K562 (cell line): ENCODE measurements at regions not wholly inside any gene's neighbourhood (a gene's known extent, or its start where the extent isn't known, plus 50 kb on each side); places are given as distances from the start of the nearest gene placed in this dataset.

ENCODE experiments used
- ATAC-seq: fragments of 200-7000 bp; cut with Tn5 transposase; 3 replicates; pipeline ENCODE4 v1.9.1; 2020; ENCODE audit warnings: moderate library complexity
- BruUV-seq: library from RNA; stranded (reverse); fragments of 400-500 nt; replicated peaks from 2 replicates; lab custom pipeline; 2021; lab: Mats Ljungman, UMichigan
- CTCF ChIA-PET: fragments of 300-600 bp; formaldehyde crosslinking; extraction: SDS; loops from one replicate; lab custom pipeline; 2021; ENCODE audit warnings: low intra/inter-chr PET ratio; lab: Yijun Ruan, JAX
- POLR2A ChIA-PET: fragments of 300-600, 350-650 bp; sonication (Branson Sonifier 250); formaldehyde crosslinking; extraction: SDS; loops from one replicate; lab custom pipeline; 2021; ENCODE audit warnings: antibody characterized with exemption, inconsistent platforms; lab: Yijun Ruan, JAX
- DNase-seq, 4 experiments: peaks; one replicate each; pipeline versions ENCODE4 v3.0.0 to v3.0.0-alpha.2; 2011 to 2018; ENCODE audit warnings: low spot score in 3 of 4, mixed read lengths in 3 of 4; ENCODE audit errors: extremely low read depth in 1 of 4
- FAIRE-seq: peaks from 2 replicates; lab custom pipeline; 2011; peaks lifted over from hg19 to GRCh38; lab: Jason Lieb, UNC
- H2AFZ ChIP-seq: 2 replicates; pipeline ENCODE4 v1.6.0; 2011; ENCODE audit warnings: low read depth, low read length, control low read depth, inconsistent platforms
- H3K27ac ChIP-seq: fragments of 200-600 bp; 3 replicates; pipeline ENCODE4 v1.8.0; 2011; ENCODE audit warnings: low read depth, mild to moderate bottlenecking, control low read depth, inconsistent platforms, low read length, moderate library complexity, mixed read lengths; ENCODE audit errors: extremely low read depth
- H3K27me3 ChIP-seq, 2 experiments: fragments of 300-600 bp in 1 of 2; 2 replicates in 1 of 2; 3 replicates in 1 of 2; pipeline versions ENCODE4 v1.6.0 to v1.8.0; 2011; ENCODE audit warnings: inconsistent platforms in 2 of 2, low read length in 2 of 2, mild to moderate bottlenecking in 1 of 2, mixed read lengths in 1 of 2, moderate library complexity in 1 of 2; ENCODE audit not compliant: control insufficient read depth in 2 of 2, insufficient read depth in 2 of 2
- H3K36me3 ChIP-seq: fragments of 300-600 bp; 3 replicates; pipeline ENCODE4 v1.8.0; 2011; ENCODE audit warnings: mild to moderate bottlenecking, low read length, inconsistent platforms; ENCODE audit not compliant: control insufficient read depth, insufficient read depth
- H3K4me1 ChIP-seq, 2 experiments: fragments of 200-600 bp in 1 of 2; replicated peaks in 1 of 2; 2 replicates in 1 of 2; 3 replicates in 1 of 2; pipeline versions ENCODE4 v1.5.1 to v1.8.0; 2011; ENCODE audit warnings: inconsistent platforms in 2 of 2, low read length in 2 of 2, mild to moderate bottlenecking in 1 of 2, mixed read lengths in 1 of 2, moderate library complexity in 1 of 2; ENCODE audit not compliant: control insufficient read depth in 2 of 2, insufficient read depth in 2 of 2
- H3K4me2 ChIP-seq: 2 replicates; pipeline ENCODE4 v1.6.1; 2011; ENCODE audit warnings: low read length, control low read depth, inconsistent platforms, mixed read lengths; ENCODE audit not compliant: insufficient read depth
- H3K4me3 ChIP-seq: fragments of 200-600 bp; sonication (generic), shearing (Covaris generic); 2 replicates; pipeline ENCODE4 v1.5.1; 2016; ENCODE audit warnings: control low read depth, inconsistent platforms
- H3K79me2 ChIP-seq: fragments of 200-600 bp; 3 replicates; pipeline ENCODE4 v1.8.0; 2011; ENCODE audit warnings: low read length, inconsistent platforms; ENCODE audit not compliant: control insufficient read depth, insufficient read depth
- H3K9ac ChIP-seq, 2 experiments: 2 replicates each; pipeline versions ENCODE4 v1.6.0 to v1.6.1; 2011; ENCODE audit warnings: low read depth in 2 of 2, low read length in 2 of 2, control low read depth in 1 of 2, inconsistent platforms in 1 of 2, mild to moderate bottlenecking in 1 of 2, mixed read lengths in 1 of 2; ENCODE audit not compliant: insufficient read depth in 1 of 2
- H3K9me1 ChIP-seq: one replicate; pipeline ENCODE4 v1.6.0; 2011; ENCODE audit warnings: inconsistent platforms, mild to moderate bottlenecking, low read length, moderate library complexity; ENCODE audit not compliant: control insufficient read depth, insufficient read depth
- H3K9me3 ChIP-seq: replicated peaks from 2 replicates; pipeline ENCODE4 v1.5.1; 2011; ENCODE audit warnings: low read depth, low read length, inconsistent platforms; ENCODE audit not compliant: control insufficient read depth, insufficient read depth
- H4K20me1 ChIP-seq: replicated peaks from 2 replicates; pipeline ENCODE4 v1.6.1; 2011; ENCODE audit warnings: low read length, inconsistent platforms, mixed read lengths; ENCODE audit not compliant: control insufficient read depth, insufficient read depth
- ATF7 ChIP-seq: fragments of 450-650 bp; IDR thresholded peaks from 2 replicates; pipeline ENCODE4 v1.7.1; 2014; ENCODE audit warnings: mild to moderate bottlenecking, moderate library complexity
- HNRNPUL1 ChIP-seq: fragments of 200-400 bp; formaldehyde crosslinking; IDR thresholded peaks from 2 replicates; pipeline ENCODE4 v1.6.1; 2017; ENCODE audit warnings: low read length
- MECOM ChIP-seq: fragments of 250-450 bp; sonication (Bioruptor Pico); IDR thresholded peaks from 2 replicates; pipeline ENCODE4 v1.8.0; 2022; ENCODE audit warnings: inconsistent platforms
- MTA2 ChIP-seq: fragments of 450-650 bp; IDR thresholded peaks from 2 replicates; pipeline ENCODE4 v1.6.1; 2016; ENCODE audit warnings: low read depth
- RAD21 ChIP-seq, 2 experiments: fragments of 250-450 bp in 1 of 2; fragments of 450-650 bp in 1 of 2; sonication (Bioruptor Pico) in 1 of 2; formaldehyde crosslinking in 1 of 2; IDR thresholded peaks in 1 of 2; conservative IDR thresholded peaks in 1 of 2; 2 replicates each; pipeline versions ENCODE4 v1.4.0 to v1.8.0; 2020 to 2022; ENCODE audit warnings: mild to moderate bottlenecking in 2 of 2, moderate library complexity in 1 of 2
- RBM25 ChIP-seq: fragments of 200-400 bp; formaldehyde crosslinking; IDR thresholded peaks from 2 replicates; pipeline ENCODE4 v1.6.1; 2018; ENCODE audit warnings: low read length, low read depth, moderate library complexity; ENCODE audit not compliant: severe bottlenecking
- SIN3A ChIP-seq, 2 experiments: fragments of 150-350 bp in 1 of 2; IDR thresholded peaks; 2 replicates each; pipeline ENCODE4 v1.6.1; 2011 to 2016; ENCODE audit warnings: borderline replicate concordance in 2 of 2, low read depth in 2 of 2, low read length in 2 of 2, mild to moderate bottlenecking in 2 of 2, moderate library complexity in 2 of 2; ENCODE audit not compliant: control insufficient read depth in 1 of 2
- ZNF830 ChIP-seq: fragments of 250-450 bp; sonication (Bioruptor Pico); IDR thresholded peaks from 2 replicates; pipeline ENCODE4 v1.5.0; 2021; ENCODE audit warnings: mild to moderate bottlenecking
- WGBS: fragments of 100-300 bp; shearing (Covaris generic); methylation state at CpG from one replicate; pipeline ENCODE4 v1.1.6; 2016; ENCODE audit warnings: low coverage, mixed read lengths; ENCODE audit not compliant: insufficient coverage; ENCODE audit errors: missing lambda C conversion rate; 5-methylcytosine and 5-hydroxymethylcytosine counted together
- in situ Hi-C: fragments of 300-500 bp; cut with MboI; formaldehyde crosslinking; loops from 4 replicates; pipeline ENCODE4 v1.15.0; 2018; ENCODE audit warnings: inconsistent platforms, mixed read lengths
- intact Hi-C: fragments of 100-400 bp; cut with micrococcal nuclease; formaldehyde crosslinking; loops from 2 replicates; pipeline ENCODE4 v1.14.2; 2022
- TF ChIP-seq, protein P1 (sequence below), 3 experiments: IDR thresholded peaks in 2 of 3; conservative IDR thresholded peaks in 1 of 3; 2 replicates each; pipeline ENCODE4 v1.5.1; 2011 to 2012; ENCODE audit warnings: low read length in 3 of 3, mild to moderate bottlenecking in 3 of 3, control low read depth in 2 of 3, improper control_type of control experiment in 1 of 3, inconsistent platforms in 1 of 3, low read depth in 1 of 3, mixed read lengths in 1 of 3, moderate library complexity in 1 of 3; ENCODE audit not compliant: insufficient read depth in 2 of 3
- TF ChIP-seq, protein P2 (sequence below): fragments of 450-650 bp; IDR thresholded peaks from 2 replicates; pipeline ENCODE4 v1.6.1; 2016
- TF ChIP-seq, protein P3 (sequence below): IDR thresholded peaks from 2 replicates; pipeline ENCODE4 v1.6.1; 2012; ENCODE audit warnings: low read depth, low read length, improper control_type of control experiment, borderline replicate concordance
- TF ChIP-seq, protein P4 (sequence below): fragments of 250-450 bp; sonication (Bioruptor Pico); IDR thresholded peaks from 2 replicates; pipeline ENCODE4 v1.8.0; 2021; ENCODE audit warnings: moderate library complexity, mild to moderate bottlenecking, inconsistent platforms

DNA sequence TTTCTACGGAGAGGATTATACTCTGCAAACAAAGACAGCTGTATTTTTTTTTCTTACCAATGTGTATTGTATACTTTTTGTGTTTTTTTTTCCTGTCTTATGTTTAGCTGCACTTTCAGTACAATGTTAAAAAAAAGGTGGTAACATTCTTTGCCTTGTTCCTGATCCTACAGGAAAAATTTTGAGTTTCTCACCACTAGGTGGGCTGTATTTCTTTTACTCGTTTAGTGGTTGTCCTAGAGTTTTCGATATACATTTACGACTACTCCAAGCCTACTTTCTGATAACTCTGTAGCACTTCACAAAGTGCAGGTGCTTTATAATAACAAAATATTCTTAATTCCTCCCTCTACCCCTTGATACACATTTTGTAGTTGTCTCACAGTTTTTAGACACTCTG, 652.2 kb downstream of the UQCRFS1 start (continued):
- TF ChIP-seq, protein P1, sequence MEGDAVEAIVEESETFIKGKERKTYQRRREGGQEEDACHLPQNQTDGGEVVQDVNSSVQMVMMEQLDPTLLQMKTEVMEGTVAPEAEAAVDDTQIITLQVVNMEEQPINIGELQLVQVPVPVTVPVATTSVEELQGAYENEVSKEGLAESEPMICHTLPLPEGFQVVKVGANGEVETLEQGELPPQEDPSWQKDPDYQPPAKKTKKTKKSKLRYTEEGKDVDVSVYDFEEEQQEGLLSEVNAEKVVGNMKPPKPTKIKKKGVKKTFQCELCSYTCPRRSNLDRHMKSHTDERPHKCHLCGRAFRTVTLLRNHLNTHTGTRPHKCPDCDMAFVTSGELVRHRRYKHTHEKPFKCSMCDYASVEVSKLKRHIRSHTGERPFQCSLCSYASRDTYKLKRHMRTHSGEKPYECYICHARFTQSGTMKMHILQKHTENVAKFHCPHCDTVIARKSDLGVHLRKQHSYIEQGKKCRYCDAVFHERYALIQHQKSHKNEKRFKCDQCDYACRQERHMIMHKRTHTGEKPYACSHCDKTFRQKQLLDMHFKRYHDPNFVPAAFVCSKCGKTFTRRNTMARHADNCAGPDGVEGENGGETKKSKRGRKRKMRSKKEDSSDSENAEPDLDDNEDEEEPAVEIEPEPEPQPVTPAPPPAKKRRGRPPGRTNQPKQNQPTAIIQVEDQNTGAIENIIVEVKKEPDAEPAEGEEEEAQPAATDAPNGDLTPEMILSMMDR (IDR thresholded peaks at IDR 0.05 in 2 of 3, conservative IDR thresholded peaks at IDR 0.05 in 1 of 3; ENCODE audit: insufficient read depth in 2 of 3, low read depth in 1 of 3, low read length in 3 of 3), result peak; percentile 8 to 55 (median 41); a peak in 3 of 6 replicates

DNA sequence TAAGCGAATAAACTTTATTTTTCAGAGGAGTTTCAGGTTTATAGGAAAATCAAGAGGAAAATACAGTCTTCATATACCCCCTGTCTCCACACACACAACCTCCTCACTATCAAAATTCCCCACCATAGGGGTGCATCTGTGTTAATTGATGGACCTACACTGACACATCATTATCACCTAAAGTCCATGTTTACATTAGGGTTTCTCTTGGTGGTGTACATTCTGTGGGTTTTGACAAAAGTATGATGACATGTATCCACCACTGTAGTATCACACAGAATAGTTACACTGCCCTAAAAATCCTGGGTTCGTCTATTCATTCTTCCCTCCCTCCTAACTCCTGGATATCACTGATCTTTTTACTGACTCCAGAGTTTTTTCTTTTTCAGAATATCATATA, 654.2 kb downstream of the UQCRFS1 start:
- H2AFZ ChIP-seq, result peak overlapping the region; percentile 60
- no peaks in the 10 kb centered on the region for H3K36me3 ChIP-seq
- H3K4me3 ChIP-seq, result no peak overlapping the region
- H3K79me2 ChIP-seq, result peaks cover 12% of the 10 kb centered on the region; the same call in 2 of the 3 replicates
- H3K4me2 ChIP-seq, result peak overlapping the region; percentile 28; the same call in 1 of the 2 replicates
- DNase-seq (peak in 1 of 4 experiments; percentile 36), FAIRE-seq (peak; percentile 56), ATAC-seq (peak; percentile 72)
- H3K9me1 ChIP-seq, result no peaks in the 10 kb centered on the region
- no TSS peak for BruUV-seq
- in situ Hi-C loops (no loop called here), intact Hi-C loops (no loop called here)
- H3K27me3 ChIP-seq, result no peaks in the 10 kb centered on the region
- POLR2A ChIA-PET, result interaction anchor here (0.9 to 2.1 kb wide), 3 partner anchors 17 to 29 kb away, joined by 3 to 7 read pairs (median 3); no protein-coding TSS in a partner anchor
- peaks cover 0 to 37% of the 10 kb centered on the region in 2 experiments; a peak in 2 of 5 replicates for H3K4me1 ChIP-seq
- no peaks in the 10 kb centered on the region for H3K9me3 ChIP-seq
- 0 out of 4 replicates have a peak overlapping the region, but pooled peaks of 1 of the 2 experiments have one; percentile 16 for H3K9ac ChIP-seq
- 21% methylated on average over 2 of the region's 2 CpGs for WGBS
- no peaks in the 10 kb centered on the region for H4K20me1 ChIP-seq
- peak overlapping the region; percentile 12; the same call in 1 of the 3 replicates for H3K27ac ChIP-seq
- CTCF ChIA-PET, result no interaction called here
- TF ChIP-seq SIN3A (IDR thresholded peaks at IDR 0.05; ENCODE audit: borderline replicate concordance in 2 of 2, control insufficient read depth in 1 of 2, low read depth in 2 of 2, low read length in 2 of 2), result no peak
- TF ChIP-seq, protein P2, sequence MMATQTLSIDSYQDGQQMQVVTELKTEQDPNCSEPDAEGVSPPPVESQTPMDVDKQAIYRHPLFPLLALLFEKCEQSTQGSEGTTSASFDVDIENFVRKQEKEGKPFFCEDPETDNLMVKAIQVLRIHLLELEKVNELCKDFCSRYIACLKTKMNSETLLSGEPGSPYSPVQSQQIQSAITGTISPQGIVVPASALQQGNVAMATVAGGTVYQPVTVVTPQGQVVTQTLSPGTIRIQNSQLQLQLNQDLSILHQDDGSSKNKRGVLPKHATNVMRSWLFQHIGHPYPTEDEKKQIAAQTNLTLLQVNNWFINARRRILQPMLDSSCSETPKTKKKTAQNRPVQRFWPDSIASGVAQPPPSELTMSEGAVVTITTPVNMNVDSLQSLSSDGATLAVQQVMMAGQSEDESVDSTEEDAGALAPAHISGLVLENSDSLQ, result peak; percentile 71
- TF ChIP-seq, protein P3, sequence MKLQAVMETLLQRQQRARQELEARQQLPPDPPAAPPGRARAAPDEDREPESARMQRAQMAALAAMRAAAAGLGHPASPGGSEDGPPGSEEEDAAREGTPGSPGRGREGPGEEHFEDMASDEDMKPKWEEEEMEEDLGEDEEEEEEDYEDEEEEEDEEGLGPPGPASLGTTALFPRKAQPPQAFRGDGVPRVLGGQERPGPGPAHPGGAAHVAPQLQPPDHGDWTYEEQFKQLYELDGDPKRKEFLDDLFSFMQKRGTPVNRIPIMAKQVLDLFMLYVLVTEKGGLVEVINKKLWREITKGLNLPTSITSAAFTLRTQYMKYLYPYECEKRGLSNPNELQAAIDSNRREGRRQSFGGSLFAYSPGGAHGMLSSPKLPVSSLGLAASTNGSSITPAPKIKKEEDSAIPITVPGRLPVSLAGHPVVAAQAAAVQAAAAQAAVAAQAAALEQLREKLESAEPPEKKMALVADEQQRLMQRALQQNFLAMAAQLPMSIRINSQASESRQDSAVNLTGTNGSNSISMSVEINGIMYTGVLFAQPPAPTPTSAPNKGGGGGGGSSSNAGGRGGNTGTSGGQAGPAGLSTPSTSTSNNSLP, result 0 out of 2 replicates have a peak, but pooled peaks have one; percentile 38
- TF ChIP-seq RAD21 (CRISPR knock-in tag; conservative IDR thresholded peaks at IDR 0.05 in 1 of 2, IDR thresholded peaks at IDR 0.05 in 1 of 2), result 0 out of 4 replicates have a peak, but pooled peaks of 1 of the 2 experiments have one; percentile 6
- no peak for TF ChIP-seq ZNF830 (CRISPR knock-in tag)
- peak; percentile 33; the same call in 1 of the 2 replicates for TF ChIP-seq ATF7
- no peak for TF ChIP-seq RBM25
- no peak for TF ChIP-seq HNRNPUL1
- TF ChIP-seq MECOM, result peak; percentile 70; the same call in 1 of the 2 replicates
- TF ChIP-seq, protein P4, sequence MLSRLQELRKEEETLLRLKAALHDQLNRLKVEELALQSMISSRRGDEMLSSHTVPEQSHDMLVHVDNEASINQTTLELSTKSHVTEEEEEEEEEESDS (CRISPR knock-in tag), result no peak
- no peak for TF ChIP-seq MTA2
